ENCODE measurements at regions not wholly inside any gene's neighbourhood (a gene's known extent, or its start where the extent isn't known, plus 50 kb on each side); places are given as distances from the start of the nearest gene placed in this dataset.
A peak's percentile ranks its signal among the peaks of the same experiment; 100 is the strongest.

DNA sequence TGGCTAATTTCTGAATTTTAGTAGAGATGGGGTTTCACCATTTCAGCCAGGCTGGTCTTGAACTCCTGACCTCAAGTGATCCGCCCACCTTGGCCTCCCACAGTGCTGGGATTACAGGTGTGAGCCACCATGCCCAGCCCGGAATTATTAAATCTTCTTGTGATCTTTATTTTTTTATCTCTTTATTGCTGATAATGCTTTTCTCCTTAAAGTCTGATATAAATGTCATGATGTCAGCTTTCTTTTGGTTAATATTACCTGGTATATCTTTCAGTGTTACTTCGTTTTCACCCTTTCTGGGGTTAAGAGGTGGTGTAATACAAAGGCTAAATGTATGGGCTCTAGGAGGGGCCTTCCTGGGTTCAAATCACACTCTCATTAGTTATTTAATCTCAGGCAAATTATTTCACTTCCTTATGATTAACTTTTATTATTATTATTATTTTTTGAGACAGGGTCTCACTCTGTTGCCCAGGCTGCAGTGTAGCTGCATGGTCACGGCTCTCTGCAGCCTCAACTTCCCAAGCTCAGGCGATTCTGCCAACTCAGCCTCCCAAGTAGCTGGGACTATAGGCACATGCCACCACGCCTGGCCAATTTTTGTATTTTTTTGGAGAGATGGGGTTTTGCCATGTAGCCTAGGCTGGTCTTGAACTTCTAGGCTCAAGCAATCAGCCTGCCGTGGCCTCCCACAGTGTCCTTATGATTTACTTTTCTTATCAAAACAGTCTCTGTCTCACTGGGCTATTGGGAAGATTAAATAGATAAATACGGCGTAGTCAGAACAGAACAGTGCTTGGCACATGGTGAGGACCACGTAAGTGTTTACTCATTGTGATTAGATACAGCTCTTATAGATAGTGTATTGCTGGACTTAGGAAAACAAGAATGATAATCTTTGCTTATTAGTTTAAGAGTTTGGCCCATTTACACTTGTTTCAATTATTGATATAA, 216.5 kb downstream of the URB2 start:
- no peak for TF ChIP-seq TFCP2L1 (CRISPR knock-in tag; IDR thresholded peaks at IDR 0.05)
- peak; percentile 72 for TF ChIP-seq MAFK (IDR thresholded peaks at IDR 0.05; ENCODE audit: partially characterized antibody)
- TF ChIP-seq, protein P1, sequence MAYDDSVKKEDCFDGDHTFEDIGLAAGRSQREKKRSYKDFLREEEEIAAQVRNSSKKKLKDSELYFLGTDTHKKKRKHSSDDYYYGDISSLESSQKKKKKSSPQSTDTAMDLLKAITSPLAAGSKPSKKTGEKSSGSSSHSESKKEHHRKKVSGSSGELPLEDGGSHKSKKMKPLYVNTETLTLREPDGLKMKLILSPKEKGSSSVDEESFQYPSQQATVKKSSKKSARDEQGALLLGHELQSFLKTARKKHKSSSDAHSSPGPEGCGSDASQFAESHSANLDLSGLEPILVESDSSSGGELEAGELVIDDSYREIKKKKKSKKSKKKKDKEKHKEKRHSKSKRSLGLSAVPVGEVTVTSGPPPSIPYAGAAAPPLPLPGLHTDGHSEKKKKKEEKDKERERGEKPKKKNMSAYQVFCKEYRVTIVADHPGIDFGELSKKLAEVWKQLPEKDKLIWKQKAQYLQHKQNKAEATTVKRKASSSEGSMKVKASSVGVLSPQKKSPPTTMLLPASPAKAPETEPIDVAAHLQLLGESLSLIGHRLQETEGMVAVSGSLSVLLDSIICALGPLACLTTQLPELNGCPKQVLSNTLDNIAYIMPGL (CRISPR knock-in tag; IDR thresholded peaks at IDR 0.05; ENCODE audit: borderline replicate concordance): no peak
- CTCF ChIA-PET: interaction anchor here (0.9 kb wide), 1 partner anchor 11 kb away, joined by 3 read pairs; no protein-coding TSS in a partner anchor
- peaks cover 14% of the 10 kb centered on the region; the same call in 1 of the 3 replicates for H3K4me1 ChIP-seq

DNA sequence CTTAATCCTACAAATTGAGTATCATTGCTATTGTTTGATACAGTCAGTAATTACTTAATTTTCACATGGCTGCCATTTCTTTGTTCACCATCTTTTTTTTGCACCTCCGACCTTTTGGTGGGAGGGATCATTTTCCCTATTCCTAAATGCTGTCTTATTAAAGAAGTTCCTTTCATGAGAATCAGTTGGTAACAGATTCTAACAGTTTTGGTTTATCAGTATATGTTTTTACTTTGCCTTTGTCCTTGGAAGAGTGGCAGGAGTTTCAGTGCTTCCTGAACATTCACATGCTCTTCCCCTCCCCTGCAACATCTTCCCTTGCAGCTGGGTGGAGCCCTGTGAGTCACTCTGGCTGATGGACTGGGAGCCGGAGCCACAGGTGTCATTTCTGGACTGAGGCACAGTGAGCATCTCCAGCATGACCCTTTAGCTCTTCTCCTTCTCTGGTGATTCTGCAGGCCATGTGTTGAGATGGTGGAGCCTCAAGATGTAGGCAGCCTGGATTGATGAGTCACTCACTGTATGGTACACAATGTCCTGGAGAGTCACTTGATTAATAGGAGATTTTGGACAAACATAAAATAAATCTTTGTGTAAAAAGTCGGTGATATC, 217.7 kb downstream of the URB2 start:
- 24% methylated on average over 3 of the region's 3 CpGs for WGBS (ENCODE audit: missing lambda C conversion rate)
- peak overlapping the region; percentile 48; the same call in 2 of the 3 replicates for H3K4me2 ChIP-seq
- no peaks in the 10 kb centered on the region for H3K9me3 ChIP-seq
- CTCF ChIA-PET: interaction anchor here (0.7 to 1.0 kb wide), 4 partner anchors 21 to 449 kb away, joined by 3 read pairs; no protein-coding TSS in a partner anchor
- H3K4me1 ChIP-seq: peaks cover 14% of the 10 kb centered on the region; the same call in 1 of the 3 replicates
- FAIRE-seq: peak; percentile 7
- no peak overlapping the region; the same call in 2 of the 3 replicates for H3K4me3 ChIP-seq
- peak; percentile 38 to 44 for DNase-seq (ENCODE audit: low read depth in 1 of 2, low spot score in 1 of 2)
- POLR2A ChIA-PET: no interaction called here
- no peak for TF ChIP-seq CBX2 (IDR thresholded peaks at IDR 0.05; ENCODE audit: borderline replicate concordance, low read depth)
- TF ChIP-seq FOXS1 (CRISPR knock-in tag; IDR thresholded peaks at IDR 0.05): no peak
- peak in 1 of 2 experiments; percentile 38; a peak in 3 of 5 replicates for TF ChIP-seq RAD21 (conservative IDR thresholded peaks at IDR 0.05 in 1 of 2, IDR thresholded peaks at IDR 0.05 in 1 of 2)
- TF ChIP-seq JUN (IDR thresholded peaks at IDR 0.05): no peak
- no peak for TF ChIP-seq ZC3H11A (IDR thresholded peaks at IDR 0.05)
- TF ChIP-seq HOXA7 (CRISPR knock-in tag; IDR thresholded peaks at IDR 0.05): no peak
- no peak; the same call in 1 of the 2 replicates for TF ChIP-seq FOSL2 (IDR thresholded peaks at IDR 0.05)
- TF ChIP-seq FOSL2 (CRISPR knock-in tag; IDR thresholded peaks at IDR 0.05): peak; percentile 54; the same call in 1 of the 2 replicates
- no peak for TF ChIP-seq ZNF302 (CRISPR knock-in tag; IDR thresholded peaks at IDR 0.05)
- no peak for TF ChIP-seq RNF2 (IDR thresholded peaks at IDR 0.05; ENCODE audit: borderline replicate concordance, low read depth)
- no peak for TF ChIP-seq KDM1A (IDR thresholded peaks at IDR 0.05; ENCODE audit: low read depth)
- TF ChIP-seq, protein P2, sequence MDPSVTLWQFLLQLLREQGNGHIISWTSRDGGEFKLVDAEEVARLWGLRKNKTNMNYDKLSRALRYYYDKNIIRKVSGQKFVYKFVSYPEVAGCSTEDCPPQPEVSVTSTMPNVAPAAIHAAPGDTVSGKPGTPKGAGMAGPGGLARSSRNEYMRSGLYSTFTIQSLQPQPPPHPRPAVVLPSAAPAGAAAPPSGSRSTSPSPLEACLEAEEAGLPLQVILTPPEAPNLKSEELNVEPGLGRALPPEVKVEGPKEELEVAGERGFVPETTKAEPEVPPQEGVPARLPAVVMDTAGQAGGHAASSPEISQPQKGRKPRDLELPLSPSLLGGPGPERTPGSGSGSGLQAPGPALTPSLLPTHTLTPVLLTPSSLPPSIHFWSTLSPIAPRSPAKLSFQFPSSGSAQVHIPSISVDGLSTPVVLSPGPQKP (IDR thresholded peaks at IDR 0.05; ENCODE audit: low read depth, low read length): no peak
- TF ChIP-seq SMC3 (IDR thresholded peaks at IDR 0.05): 0 out of 3 replicates have a peak, but pooled peaks have one; percentile 18
- TF ChIP-seq, protein P1 (CRISPR knock-in tag; IDR thresholded peaks at IDR 0.05; ENCODE audit: borderline replicate concordance): no peak
- no peak for TF ChIP-seq POLR2A (IDR thresholded peaks at IDR 0.05; ENCODE audit: low read length)
- no peak for TF ChIP-seq CBX8 (IDR thresholded peaks at IDR 0.05)
- no peak for TF ChIP-seq HOXB5 (CRISPR knock-in tag; IDR thresholded peaks at IDR 0.05)
- TF ChIP-seq EHMT2 (IDR thresholded peaks at IDR 0.05; ENCODE audit: low read depth): no peak
- TF ChIP-seq CHD4 (IDR thresholded peaks at IDR 0.05; ENCODE audit: borderline replicate concordance): no peak
- TF ChIP-seq GATA3 (IDR thresholded peaks at IDR 0.05; ENCODE audit: borderline replicate concordance): no peak
- TF ChIP-seq, protein P3, sequence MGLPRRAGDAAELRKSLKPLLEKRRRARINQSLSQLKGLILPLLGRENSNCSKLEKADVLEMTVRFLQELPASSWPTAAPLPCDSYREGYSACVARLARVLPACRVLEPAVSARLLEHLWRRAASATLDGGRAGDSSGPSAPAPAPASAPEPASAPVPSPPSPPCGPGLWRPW (IDR thresholded peaks at IDR 0.05): no peak
- no peak for TF ChIP-seq ZSCAN20 (CRISPR knock-in tag; IDR thresholded peaks at IDR 0.05)
- TF ChIP-seq HEYL (CRISPR knock-in tag; IDR thresholded peaks at IDR 0.05): no peak
- ATAC-seq: peak; percentile 79 to 85
- peak overlapping the region in 1 of 2 experiments; percentile 49; a peak in 1 of 6 replicates for H3K27ac ChIP-seq

More for the DNA sequence above, 216.5 kb downstream of the URB2 start:
- no peaks in the 10 kb centered on the region for H3K9me3 ChIP-seq
- WGBS (ENCODE audit: missing lambda C conversion rate): 58% methylated on average over 10 of the region's 10 CpGs
- H3K4me3 ChIP-seq: no peak overlapping the region
- ATAC-seq: no peak
- POLR2A ChIA-PET: no interaction called here
- H3K27ac ChIP-seq: peak overlapping the region in 1 of 2 experiments; percentile 49; a peak in 1 of 6 replicates
- no peak for FAIRE-seq
- H3K4me2 ChIP-seq: no peak overlapping the region
- no peak for DNase-seq (ENCODE audit: low read depth in 1 of 2, low spot score in 1 of 2)
